Gastrocnemius medialis (tissue), 4 donors: ENCODE measurements at regions not wholly inside any gene's neighbourhood (a gene's known extent, or its start where the extent isn't known, plus 50 kb on each side); places are given as distances from the start of the nearest gene placed in this dataset.

ENCODE experiments used
- ATAC-seq, 2 donors: fragments of 150-250 bp; one replicate each; pipeline ENCODE4 v1.9.1; 2016
- DNase-seq, 2 donors: peaks; one replicate each; pipeline ENCODE4 v3.0.0-alpha.2; 2019
- H3K27ac ChIP-seq, 4 donors: fragments of 200-600 bp; sonication (generic); 1 replicate in 1 of 4; 2 replicates in 3 of 4; pipeline ENCODE4 v1.5.1; 2016 to 2018; ENCODE audit warnings: mild to moderate bottlenecking in 2 of 4, moderate library complexity in 1 of 4
- H3K27me3 ChIP-seq, 3 donors: fragments of 200-600 bp; sonication (generic) in 2 of 3; 1 replicate in 1 of 3; 2 replicates in 2 of 3; pipeline versions ENCODE4 v1.5.1 to v1.6.0; 2016 to 2019; ENCODE audit warnings: mild to moderate bottlenecking in 1 of 3, moderate library complexity in 1 of 3
- H3K36me3 ChIP-seq, 2 donors: fragments of 200-600 bp; sonication (generic) in 1 of 2; one replicate each; pipeline ENCODE4 v1.5.1; 2017 to 2018
- H3K4me1 ChIP-seq, 2 donors: fragments of 200-600 bp; sonication (generic) in 1 of 2; one replicate each; pipeline ENCODE4 v1.5.1; 2016 to 2017; ENCODE audit warnings: mild to moderate bottlenecking in 2 of 2
- H3K4me3 ChIP-seq, 4 donors: fragments of 200-600 bp; sonication (generic) in 3 of 4; 1 replicate in 1 of 4; 2 replicates in 3 of 4; pipeline ENCODE4 v1.5.1; 2016 to 2019; ENCODE audit warnings: mild to moderate bottlenecking in 2 of 4
- H3K9me3 ChIP-seq, 3 donors: fragments of 200-600 bp; sonication (generic) in 2 of 3; 1 replicate in 1 of 3; 2 replicates in 2 of 3; pipeline ENCODE4 v1.5.1; 2016 to 2019
- CTCF ChIP-seq, 5 experiments: fragments of 450-650 bp in 3 of 5; fragments of 200-600 bp in 2 of 5; sonication (generic) in 2 of 5; IDR thresholded peaks in 4 of 5; conservative IDR thresholded peaks in 1 of 5; 1 replicate in 4 of 5; 2 replicates in 1 of 5; pipeline ENCODE4 v1.5.1; 2016 to 2019; ENCODE audit warnings: antibody characterized with exemption in 5 of 5, mild to moderate bottlenecking in 3 of 5, moderate library complexity in 3 of 5
- POLR2A ChIP-seq, 2 donors: fragments of 450-650 bp; IDR thresholded peaks; one replicate each; pipeline ENCODE4 v1.6.1; 2017; ENCODE audit warnings: antibody characterized with exemption in 2 of 2, mild to moderate bottlenecking in 2 of 2, moderate library complexity in 2 of 2
- in situ Hi-C, 4 donors: fragments of 200-750 bp; cut with MboI; loops; one replicate each; pipeline versions ENCODE4 v1.15.0 to v1.8.0; 2017; ENCODE audit warnings: low sequenced_read_pairs in 4 of 4
- intact Hi-C: fragments of 100-400 bp; cut with DNase I; formaldehyde crosslinking; loops from one replicate; pipeline ENCODE4 v1.15.1; 2023; ENCODE audit warnings: low total_unique reads

- ATAC-seq (no peak), DNase-seq (no peak)
- in situ Hi-C loops (no loop called here), intact Hi-C loops (no loop called here)
- Histone ChIP-seq H3K27me3 (no peaks in the 10 kb centered on the region), H3K4me1 (peaks cover 21 to 27% of the 10 kb centered on the region in 2 donors), H3K4me3 (no peak overlapping the region), H3K27ac (no peak overlapping the region), H3K9me3 (no peaks in the 10 kb centered on the region), H3K36me3 (no peaks in the 10 kb centered on the region)
- no peak for TF ChIP-seq POLR2A (IDR thresholded peaks at IDR 0.05)
Measured at GRCh38 chr9:89659473-89659872, 54.7 kb downstream of the GADD45G start.

- Histone ChIP-seq H3K27me3 (no peaks in the 10 kb centered on the region), H3K36me3 (no peaks in the 10 kb centered on the region), H3K4me1 (peaks cover 21 to 27% of the 10 kb centered on the region in 2 donors), H3K4me3 (no peak overlapping the region), H3K9me3 (no peaks in the 10 kb centered on the region), H3K27ac (no peak overlapping the region)
- ATAC-seq (no peak), DNase-seq (no peak)
- TF ChIP-seq POLR2A (IDR thresholded peaks at IDR 0.05), result no peak
- TF ChIP-seq CTCF (IDR thresholded peaks at IDR 0.05 in 4 of 5, conservative IDR thresholded peaks at IDR 0.05 in 1 of 5), result no peak
- intact Hi-C loops, result no loop called here
- in situ Hi-C loops, result no loop called here
Measured at GRCh38 chr9:89659891-89660685, 55.3 kb downstream of the GADD45G start.

GRCh38 chr9:89661391-89661949 is 56.7 kb downstream of the GADD45G start:
- Histone ChIP-seq H3K4me3 (peak overlapping the region; percentile 23 to 51 (median 42)), H3K4me1 (peaks cover 26 to 27% of the 10 kb centered on the region in 2 donors), H3K9me3 (no peaks in the 10 kb centered on the region), H3K27ac (peak overlapping the region; percentile 63 to 76 (median 68)), H3K36me3 (no peaks in the 10 kb centered on the region), H3K27me3 (no peaks in the 10 kb centered on the region)
- in situ Hi-C loops, result no loop called here
- DNase-seq, result no peak
- intact Hi-C loops, result no loop called here
- TF ChIP-seq CTCF (IDR thresholded peaks at IDR 0.05 in 4 of 5, conservative IDR thresholded peaks at IDR 0.05 in 1 of 5) (no peak), POLR2A (IDR thresholded peaks at IDR 0.05) (no peak)
- ATAC-seq, result peak; percentile 55 to 72

- Histone ChIP-seq H3K9me3 (no peaks in the 10 kb centered on the region), H3K27me3 (no peaks in the 10 kb centered on the region), H3K36me3 (no peaks in the 10 kb centered on the region), H3K27ac (peak overlapping the region; percentile 63 to 76 (median 68)), H3K4me1 (peaks cover 30 to 31% of the 10 kb centered on the region in 2 donors), H3K4me3 (peak overlapping the region; percentile 36 to 51 (median 42))
- in situ Hi-C loops, result no loop called here
- intact Hi-C loops, result no loop called here
- ATAC-seq, result peak; percentile 75 to 79
- DNase-seq, result peak; percentile 88 to 92
- TF ChIP-seq POLR2A (IDR thresholded peaks at IDR 0.05) (no peak), CTCF (IDR thresholded peaks at IDR 0.05 in 4 of 5, conservative IDR thresholded peaks at IDR 0.05 in 1 of 5) (no peak)
Measured at GRCh38 chr9:89661956-89662717, 57.3 kb downstream of the GADD45G start.
